HG03378 (cell line): ENCODE measurements at regions not wholly inside any gene's neighbourhood (a gene's known extent, or its start where the extent isn't known, plus 50 kb on each side); places are given as distances from the start of the nearest gene placed in this dataset.

Experiments used
- ATAC-seq: cut with Tn5 transposase; IDR thresholded peaks from one replicate; pipeline ENCODE4 v1.9.1; 2021; ENCODE audit warnings: mild to moderate bottlenecking, moderate library complexity; ENCODE audit not compliant: unreplicated experiment

DNA sequence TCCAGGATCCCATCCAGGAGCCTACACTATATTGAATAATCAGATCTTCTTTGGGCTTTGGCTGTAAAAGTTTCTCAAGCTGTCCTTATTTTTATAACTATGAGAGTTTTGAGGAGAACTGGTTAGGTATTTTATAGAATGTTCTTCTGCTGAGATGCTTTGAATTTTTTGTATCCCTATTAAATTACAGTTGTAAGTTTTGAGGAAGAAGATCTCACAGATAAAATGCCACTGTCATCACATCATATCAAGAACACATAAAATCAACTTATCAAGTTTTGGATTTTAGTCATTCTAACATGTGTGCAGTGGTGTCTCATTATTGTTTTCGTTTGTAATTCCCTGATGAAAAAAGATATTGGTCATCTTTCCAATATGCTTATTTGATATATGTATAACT is 260.2 kb upstream of the COL3A1 start:
- no peak for ATAC-seq

DNA sequence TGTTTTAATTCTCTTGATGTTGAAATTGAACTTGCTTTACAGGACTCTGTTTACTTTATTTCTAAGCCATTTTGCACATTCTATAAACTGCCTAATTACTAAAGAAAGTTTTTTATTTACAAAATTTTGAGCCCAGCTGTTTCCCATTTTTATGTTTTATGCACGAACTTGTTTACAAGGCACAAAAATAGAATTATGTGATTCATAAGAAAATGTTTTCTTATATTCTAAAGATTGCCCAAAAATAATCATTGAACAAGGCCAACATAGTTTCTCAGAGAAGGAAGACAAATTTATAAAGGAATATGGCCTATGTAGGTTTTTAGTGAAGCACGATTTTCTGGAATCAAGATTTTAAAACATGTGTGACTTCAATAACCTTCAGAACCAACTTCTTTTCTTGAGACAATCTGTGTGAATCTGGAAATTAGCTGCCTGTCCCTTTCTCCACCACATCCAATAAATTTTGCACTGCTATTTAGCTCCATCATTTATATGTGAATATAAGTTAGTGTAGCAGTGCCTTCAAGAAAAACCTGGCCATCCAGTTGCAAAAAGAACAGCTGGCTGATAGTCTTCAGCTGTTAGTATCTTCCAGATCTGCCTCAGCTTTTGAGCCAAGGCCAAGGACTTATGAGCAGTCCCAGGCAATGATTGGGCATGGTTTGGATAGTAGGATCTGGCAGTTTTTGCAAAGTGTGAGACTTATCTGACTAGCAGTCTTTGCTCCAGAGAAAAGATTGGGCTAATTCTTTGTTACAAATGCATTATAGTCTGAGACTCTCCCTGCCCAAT is 253.2 kb upstream of the COL3A1 start:
- no peak for ATAC-seq

DNA sequence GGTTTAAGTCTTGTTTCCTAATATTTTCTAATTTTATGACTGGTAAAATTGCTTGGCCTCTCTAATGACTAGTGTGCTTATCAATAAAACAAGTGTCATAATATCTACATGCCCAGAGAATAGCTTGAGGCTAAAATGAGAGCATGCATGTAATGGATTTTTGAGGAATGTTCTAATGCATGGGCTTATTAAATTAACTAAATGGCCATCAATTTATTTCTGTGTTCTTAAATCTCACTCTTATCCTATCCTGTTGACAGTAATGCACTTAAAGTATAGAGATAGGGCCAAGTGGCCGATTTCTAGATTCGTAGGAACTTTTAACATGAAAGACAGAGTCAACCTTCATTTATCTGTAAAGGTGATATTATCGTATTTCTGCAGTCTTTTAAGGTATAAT is 252.4 kb upstream of the COL3A1 start:
- no peak for ATAC-seq

DNA sequence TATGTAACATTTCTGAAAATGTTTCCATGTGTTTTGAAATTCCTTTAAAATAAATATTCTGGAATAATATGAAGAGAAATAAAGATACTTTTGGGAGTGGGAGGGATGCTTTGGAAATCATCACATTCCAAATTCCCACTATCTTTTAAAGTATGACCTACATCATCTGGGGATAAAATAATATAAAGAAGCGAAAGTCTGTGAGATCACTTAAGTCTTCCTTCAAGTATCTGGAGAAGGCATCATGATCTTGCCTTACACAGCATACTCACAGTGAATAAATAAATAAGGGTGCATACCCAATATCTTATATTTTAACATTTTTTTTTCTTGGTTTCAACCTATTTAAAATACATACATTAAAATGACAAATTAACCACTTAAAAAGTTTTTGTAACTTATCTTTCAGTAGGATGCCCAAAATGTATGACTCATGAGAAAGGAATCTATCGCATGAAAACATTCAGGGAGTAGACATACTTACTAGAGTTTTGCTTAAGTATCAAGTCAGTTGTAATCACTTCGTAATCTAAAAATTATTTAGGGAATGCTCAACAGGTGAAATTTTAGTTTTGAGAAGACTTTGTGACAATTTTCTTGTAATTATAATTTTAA is 248.3 kb upstream of the COL3A1 start:
- ATAC-seq: no peak

DNA sequence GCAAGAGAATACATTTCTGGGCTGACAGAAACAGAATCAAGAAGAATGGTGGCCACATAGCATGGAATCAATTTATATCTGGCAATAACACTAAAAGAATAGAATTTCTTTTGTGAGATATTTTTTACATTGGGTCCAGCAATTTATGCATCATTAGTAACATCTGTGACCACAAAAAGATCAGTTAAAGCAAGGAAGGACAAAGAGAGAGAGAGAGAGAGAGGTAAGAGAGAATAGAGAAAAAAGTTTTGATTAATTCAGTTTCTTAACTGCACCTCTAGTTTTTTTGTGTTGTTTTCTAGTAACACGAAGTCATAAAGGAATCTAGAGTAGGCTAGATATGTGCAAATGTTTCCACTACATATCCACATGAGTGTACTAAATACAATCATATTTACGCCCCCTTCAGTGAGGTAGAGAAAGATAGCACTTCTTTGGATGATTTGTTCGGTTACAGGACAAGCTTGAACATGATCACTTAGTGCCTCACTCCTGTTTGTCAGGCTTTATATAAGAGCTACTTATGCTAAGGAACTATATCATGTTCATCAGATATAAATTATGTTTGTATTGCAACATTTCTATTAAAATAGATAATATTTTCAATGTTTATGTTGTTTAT is 247.4 kb upstream of the COL3A1 start:
- no peak for ATAC-seq

DNA sequence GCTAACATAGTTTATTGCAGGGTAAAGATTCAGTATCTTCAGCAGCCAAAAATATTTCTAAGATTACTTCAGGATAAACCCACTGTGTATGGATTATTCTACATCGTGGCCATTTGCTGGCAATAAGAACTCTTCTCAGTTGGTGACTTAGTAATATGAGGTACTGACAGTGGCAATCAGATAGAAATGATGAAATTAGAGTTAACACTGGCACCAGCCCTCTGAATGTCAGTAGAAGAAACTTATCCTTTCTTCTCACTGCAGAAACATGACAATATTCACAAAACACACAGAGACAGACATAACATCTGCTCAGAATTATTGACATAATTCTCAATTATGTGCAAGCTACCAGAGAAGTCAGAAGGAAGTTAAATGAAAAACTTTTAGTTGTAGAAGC is 246.3 kb upstream of the COL3A1 start:
- ATAC-seq: no peak

DNA sequence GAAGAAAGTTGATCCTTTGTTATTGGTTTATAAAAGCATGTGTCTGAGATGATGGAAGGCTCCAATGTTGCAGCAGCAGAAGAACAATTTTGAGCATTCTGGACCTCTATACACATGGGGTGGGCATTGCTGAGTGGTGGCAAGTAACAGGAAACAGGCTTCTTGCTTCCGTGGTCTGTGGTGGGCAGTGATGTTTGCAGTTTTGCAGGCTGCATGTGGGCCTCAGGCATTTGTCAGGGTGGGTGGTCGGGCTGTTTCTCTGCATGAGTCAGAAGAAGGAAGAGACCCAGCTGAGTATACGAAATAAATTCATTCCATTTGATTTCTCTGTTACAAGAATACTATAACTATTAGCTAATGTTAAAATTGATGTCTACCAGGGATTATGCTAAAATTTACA is 239.5 kb upstream of the COL3A1 start:
- no peak for ATAC-seq

DNA sequence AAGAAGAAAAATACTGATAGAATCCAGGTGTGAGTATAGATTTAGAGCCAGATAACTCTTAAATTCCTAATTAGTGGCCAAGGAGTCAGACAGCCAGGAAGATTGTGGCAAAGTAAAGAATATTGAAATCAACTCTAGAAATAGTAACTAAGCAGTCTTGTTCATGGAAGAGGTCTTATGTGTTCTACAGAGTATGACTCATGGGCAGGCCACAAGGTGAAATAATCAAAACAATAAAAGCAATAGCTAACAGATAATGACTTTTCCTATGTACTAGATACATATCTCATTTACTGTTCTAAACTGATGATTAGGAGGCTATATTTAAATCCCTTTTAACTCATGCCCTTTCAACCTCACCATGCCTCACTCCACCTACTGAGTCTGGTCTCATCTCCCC is 227.4 kb upstream of the COL3A1 start:
- no peak for ATAC-seq

DNA sequence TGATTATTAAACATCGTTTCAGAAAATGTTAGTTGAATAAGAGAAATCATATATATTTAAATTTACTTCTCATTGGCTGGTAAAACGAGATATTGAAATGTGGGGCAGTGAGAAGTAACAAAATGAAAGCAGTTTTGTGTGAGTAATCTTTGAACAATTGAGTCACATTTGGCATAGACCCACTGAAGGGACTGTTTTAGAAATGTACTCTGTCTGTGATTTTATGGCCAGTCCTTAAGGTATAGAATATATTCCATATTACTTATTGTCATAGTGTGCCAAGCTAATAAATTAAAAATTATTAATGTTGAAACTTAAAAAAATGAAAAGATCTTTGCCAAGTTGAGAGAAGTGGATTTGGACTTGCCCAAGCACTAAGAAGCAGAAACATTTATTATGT is 222.4 kb upstream of the COL3A1 start:
- no peak for ATAC-seq

DNA sequence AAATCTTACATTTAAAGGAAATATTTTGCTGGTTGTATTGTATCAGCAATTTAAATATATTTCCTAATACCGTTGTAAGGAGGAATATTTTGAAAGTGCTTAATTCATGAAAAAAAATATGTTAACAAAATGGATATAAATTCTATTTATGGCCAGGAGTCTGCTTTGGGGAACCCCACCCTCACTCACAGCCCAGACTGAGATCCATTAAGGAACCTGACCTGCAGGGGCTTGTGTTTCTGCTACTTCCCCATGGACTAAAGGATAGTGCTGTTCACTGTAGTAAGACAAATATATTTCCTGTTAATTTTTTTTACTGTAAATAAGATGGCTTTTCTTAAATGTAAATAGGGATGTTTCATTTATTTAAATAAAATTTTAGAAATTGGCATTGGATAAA is 221.9 kb upstream of the COL3A1 start:
- no peak for ATAC-seq

DNA sequence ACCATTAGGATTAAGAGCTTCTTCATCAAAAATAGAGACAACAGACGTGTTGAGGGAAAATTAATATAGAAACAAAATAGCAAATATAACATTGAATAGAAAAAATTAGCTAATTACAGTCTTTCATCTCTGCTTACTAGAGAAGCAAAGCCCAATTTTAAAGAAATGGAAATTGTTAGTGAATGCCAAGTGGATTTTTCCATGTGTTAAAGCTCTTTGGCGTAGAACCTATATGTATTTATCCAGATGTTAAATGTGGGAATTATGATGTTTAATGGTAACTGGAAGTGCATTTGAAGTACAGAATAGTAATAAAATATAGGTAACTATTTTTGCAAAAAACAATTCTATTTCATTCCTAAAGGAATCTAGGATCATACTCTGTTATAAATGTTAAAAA is 212.0 kb upstream of the COL3A1 start:
- ATAC-seq: no peak

DNA sequence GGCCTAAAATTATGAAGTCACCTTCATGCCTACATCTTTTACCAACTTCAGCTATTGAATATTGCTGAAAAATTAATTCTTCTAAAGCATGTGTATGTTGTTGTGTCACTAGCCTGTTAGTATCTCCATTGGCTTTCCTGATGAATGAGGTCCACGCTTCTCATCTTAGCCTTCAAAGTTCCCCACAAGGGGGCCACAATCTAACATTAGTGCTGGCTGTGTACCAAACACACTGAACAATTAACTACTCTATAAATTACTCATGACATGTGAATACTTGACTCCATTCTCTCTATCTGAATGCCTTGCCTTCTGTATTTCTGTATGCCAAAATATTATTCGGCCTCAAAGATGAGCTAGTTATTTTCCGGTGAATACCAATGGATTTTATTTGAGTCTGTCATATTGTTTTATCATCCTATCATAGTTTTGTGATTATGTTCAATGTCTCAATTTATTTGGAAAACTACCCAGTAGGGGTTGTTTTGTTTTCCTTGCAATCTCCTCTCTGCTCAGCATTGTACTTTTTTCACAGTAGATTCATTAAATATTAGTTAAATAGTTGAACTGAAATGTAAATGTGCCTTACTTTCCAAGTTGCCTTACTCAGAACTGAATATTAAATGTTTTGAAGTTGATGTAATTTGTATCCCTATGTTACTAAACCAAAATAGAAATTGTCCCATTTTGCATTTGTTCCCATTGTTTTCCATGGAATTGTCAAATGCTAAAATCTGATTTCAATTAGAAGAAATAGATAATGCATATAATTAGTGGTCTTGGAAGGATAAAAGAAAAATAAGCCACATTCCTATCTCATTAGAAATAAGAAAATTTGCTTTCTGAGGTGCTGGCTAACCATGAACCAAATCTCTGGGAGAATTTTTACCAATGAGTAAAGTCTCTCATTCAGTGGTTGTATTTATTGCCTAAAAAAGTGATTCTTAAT is 208.4 kb upstream of the COL3A1 start:
- ATAC-seq: no peak

DNA sequence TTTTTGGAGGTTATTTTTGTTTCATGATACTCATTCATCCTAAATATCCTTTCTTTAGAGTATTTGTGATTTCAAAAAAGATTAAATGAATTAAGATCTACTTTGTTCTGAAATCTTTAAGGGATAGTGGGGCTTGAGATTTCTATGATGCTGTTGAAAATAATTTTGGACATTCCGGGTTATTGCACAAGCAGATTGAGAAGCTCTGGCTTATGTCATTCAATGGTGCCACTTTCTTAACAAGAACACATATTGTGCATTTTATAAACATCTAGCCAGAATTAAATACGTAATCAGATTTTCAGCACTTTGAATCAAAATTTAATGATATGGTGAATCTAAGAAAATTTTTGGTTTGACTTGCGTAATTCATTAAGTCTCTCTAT is 207.7 kb upstream of the COL3A1 start:
- no peak for ATAC-seq

DNA sequence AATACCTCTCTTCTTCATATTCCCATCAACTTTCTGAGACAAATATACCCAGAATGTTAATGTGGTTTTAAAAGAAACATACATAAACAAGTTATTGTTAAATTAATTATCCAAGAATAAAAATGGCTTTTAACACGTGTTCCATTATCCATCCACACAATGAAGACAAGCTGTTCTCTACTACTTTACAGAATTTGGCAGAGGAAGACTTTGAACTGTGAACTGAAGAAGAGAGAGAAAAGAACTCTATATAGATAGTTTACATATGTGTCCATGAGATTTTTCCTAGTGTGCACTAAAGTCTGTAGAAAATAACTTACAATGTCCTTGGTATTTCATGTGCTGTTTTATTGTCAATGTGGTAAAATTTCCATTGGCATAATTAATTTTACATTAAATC is 207.0 kb upstream of the COL3A1 start:
- no peak for ATAC-seq

DNA sequence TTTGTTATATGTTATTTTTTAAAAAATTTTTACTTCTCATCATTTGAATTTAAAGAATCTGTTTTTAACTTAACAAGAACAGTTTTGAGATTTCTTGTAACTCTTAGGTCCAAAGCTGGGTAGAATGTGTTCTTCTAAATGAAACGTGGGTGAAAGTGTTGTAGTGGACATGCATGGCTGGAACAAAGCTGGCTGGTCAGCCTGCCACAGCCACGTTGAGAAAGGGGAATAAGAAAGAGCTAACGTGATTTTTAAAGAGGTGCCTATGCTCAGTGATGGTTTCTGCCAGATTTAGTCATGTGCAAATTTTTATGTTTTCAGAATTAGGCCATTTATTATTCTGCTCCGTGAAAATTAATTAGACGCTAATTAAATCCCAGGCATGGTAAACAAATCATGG is 203.9 kb upstream of the COL3A1 start:
- ATAC-seq: no peak

DNA sequence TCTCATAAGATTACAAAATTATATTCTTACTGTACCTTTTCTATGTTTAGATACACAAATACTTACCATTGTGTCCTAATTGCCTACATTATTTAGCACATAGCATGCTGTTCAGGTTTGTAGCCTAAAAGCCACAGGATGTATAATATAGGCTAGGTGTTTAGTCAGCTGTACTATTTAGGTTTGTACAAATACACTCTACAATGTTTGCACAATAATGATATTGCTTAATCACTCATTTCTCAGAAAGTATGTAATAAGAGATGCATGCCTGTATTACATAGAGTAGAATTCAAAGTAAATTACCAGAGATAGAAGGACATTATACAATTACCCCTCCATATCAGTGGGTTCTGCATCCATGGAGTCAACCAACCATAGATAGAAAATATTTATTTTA is 201.1 kb upstream of the COL3A1 start:
- ATAC-seq: no peak

DNA sequence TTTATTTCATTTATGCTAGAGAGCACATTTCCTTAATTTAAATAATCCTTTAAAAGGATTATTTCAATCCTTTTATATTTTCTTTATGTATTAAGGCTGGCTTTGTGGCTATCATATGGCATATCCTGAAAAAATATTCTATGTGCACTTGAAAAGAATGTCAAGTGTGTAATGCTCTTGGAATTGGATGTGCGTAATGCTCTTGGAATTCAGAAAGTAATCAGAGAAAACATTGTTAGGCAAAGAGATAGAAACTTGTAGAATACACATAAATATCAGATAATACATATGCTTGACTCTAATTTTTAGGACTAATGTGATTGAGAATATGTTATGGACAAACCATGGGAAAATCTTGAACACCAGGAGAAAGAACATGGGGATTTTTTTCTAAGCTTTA is 197.5 kb upstream of the COL3A1 start:
- no peak for ATAC-seq

DNA sequence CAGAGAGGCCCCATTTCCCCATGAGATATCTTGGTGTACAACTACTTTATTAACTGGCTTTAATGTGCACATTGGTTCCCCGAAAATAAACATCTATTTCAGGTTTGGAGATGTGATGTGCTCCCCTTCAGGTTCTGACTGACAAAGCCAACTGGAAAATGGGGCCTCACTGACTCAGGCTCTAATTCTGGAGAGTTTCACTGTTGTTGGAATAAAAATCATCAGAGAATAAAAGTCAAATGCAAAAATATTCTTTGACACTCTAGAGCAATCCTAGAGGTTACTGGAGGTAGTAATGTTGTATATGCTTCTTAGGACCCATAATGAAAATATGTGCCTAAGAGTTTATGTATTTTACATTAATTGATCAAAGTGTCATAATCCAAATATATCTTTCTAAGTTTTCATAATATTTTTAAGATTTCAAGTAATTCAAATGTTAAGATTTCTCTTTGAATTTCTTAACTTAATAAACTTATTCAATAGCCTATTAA is 189.9 kb upstream of the COL3A1 start:
- ATAC-seq: no peak

DNA sequence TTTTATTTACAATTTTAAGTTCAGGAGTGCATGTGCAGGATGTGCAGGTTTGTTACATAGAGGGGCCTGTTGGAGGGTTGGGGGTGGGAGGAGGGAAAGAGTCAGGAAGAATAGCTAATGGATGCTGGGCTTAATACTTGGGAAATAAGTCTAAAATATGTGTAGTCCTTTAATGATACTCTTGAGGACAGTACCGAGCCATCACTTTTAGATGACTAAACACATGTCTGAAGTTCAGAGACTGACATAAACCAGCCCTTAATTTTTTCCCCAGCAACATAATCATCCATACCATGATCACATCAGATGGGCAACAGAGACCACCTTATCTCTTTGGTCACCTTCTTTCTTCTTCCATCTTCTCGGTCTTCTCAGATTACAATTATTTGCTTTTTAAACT is 189.1 kb upstream of the COL3A1 start:
- ATAC-seq: no peak

DNA sequence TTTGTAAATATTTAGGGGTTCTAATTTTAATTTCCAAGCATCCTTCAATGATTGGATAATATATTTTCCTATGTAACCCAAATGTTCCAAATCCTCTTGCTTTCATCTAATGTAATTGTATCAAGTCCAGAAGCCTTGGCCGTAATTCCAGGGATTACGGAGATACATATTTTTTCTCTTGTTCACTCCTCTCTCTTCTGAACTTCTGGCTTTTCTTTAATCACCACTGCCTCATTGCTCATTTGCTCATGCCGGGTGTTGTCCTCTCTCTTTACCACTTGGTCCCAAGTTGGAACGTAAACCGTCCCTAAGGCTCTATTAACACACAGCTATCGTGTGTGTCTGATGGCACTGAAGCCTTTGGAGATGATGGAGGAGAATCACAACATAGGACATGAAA is 188.7 kb upstream of the COL3A1 start:
- no peak for ATAC-seq

DNA sequence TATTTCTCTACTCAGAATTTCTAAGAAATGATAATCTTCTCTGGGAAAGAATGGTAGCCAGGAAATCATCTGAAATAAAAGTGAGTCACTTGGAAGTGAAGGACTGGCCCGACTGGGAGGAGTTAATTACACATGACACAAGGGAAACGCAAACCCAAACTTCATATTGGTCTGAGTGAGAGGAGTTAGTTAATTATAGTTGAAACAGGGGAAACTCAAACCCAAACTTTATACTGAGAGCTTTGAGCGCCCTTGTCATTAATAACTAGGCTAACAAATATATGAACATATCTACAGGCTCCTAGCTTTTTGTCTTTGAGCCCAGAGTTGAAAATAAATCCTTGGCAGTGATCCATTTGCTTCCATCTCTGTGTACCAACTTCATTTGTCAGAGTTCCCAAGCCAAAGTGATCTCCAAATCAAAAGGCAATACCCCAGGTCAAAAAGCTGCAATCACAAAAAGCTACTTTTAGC is 187.8 kb upstream of the COL3A1 start:
- ATAC-seq: no peak
